SK-N-SH (cell line): ENCODE measurements at regions not wholly inside any gene's neighbourhood (a gene's known extent, or its start where the extent isn't known, plus 50 kb on each side); places are given as distances from the start of the nearest gene placed in this dataset.

ENCODE experiments used
- CHD2 ChIP-seq: fragments of 150-350 bp; IDR thresholded peaks from 2 replicates; pipeline ENCODE4 v1.6.1; 2018; ENCODE audit warnings: low read length; ENCODE audit not compliant: partially characterized antibody
- FOXM1 ChIP-seq: IDR thresholded peaks from 2 replicates; pipeline ENCODE4 v1.4.0; 2012; ENCODE audit warnings: low read depth, mild to moderate bottlenecking
- GABPA ChIP-seq: IDR thresholded peaks from 2 replicates; pipeline ENCODE4 v1.4.0; 2012; ENCODE audit warnings: low read depth, mild to moderate bottlenecking
- PBX3 ChIP-seq: IDR thresholded peaks from 2 replicates; pipeline ENCODE4; 2012
- SMC3 ChIP-seq: IDR thresholded peaks from 2 replicates; pipeline ENCODE4 v1.6.1; 2012; ENCODE audit warnings: low read depth, low read length, improper control_type of control experiment
- TF ChIP-seq, protein P1 (sequence below): fragments of 200-600 bp; sonication (generic); IDR thresholded peaks from 2 replicates; pipeline ENCODE4 v1.6.1; 2017; ENCODE audit warnings: antibody characterized with exemption, mild to moderate bottlenecking, moderate library complexity
- TF ChIP-seq, protein P2 (sequence below): fragments of 150-350 bp; IDR thresholded peaks from 2 replicates; pipeline ENCODE4 v1.6.1; 2017; ENCODE audit warnings: antibody characterized with exemption, low read length, low read depth, borderline replicate concordance
- TF ChIP-seq, protein P3 (sequence below): IDR thresholded peaks from 2 replicates; pipeline ENCODE4 v1.6.1; 2012; ENCODE audit warnings: mild to moderate bottlenecking, low read depth, low read length, moderate library complexity

GRCh38 chr1:238186887-238187574, 296.3 kb upstream of the ZP4 start:
- TF ChIP-seq CHD2 (no peak), GABPA (no peak), FOXM1 (no peak), SMC3 (no peak), PBX3 (no peak)
- TF ChIP-seq, protein P1, sequence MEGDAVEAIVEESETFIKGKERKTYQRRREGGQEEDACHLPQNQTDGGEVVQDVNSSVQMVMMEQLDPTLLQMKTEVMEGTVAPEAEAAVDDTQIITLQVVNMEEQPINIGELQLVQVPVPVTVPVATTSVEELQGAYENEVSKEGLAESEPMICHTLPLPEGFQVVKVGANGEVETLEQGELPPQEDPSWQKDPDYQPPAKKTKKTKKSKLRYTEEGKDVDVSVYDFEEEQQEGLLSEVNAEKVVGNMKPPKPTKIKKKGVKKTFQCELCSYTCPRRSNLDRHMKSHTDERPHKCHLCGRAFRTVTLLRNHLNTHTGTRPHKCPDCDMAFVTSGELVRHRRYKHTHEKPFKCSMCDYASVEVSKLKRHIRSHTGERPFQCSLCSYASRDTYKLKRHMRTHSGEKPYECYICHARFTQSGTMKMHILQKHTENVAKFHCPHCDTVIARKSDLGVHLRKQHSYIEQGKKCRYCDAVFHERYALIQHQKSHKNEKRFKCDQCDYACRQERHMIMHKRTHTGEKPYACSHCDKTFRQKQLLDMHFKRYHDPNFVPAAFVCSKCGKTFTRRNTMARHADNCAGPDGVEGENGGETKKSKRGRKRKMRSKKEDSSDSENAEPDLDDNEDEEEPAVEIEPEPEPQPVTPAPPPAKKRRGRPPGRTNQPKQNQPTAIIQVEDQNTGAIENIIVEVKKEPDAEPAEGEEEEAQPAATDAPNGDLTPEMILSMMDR, result no peak
- TF ChIP-seq, protein P2, sequence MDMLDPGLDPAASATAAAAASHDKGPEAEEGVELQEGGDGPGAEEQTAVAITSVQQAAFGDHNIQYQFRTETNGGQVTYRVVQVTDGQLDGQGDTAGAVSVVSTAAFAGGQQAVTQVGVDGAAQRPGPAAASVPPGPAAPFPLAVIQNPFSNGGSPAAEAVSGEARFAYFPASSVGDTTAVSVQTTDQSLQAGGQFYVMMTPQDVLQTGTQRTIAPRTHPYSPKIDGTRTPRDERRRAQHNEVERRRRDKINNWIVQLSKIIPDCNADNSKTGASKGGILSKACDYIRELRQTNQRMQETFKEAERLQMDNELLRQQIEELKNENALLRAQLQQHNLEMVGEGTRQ, result no peak
- TF ChIP-seq, protein P3, sequence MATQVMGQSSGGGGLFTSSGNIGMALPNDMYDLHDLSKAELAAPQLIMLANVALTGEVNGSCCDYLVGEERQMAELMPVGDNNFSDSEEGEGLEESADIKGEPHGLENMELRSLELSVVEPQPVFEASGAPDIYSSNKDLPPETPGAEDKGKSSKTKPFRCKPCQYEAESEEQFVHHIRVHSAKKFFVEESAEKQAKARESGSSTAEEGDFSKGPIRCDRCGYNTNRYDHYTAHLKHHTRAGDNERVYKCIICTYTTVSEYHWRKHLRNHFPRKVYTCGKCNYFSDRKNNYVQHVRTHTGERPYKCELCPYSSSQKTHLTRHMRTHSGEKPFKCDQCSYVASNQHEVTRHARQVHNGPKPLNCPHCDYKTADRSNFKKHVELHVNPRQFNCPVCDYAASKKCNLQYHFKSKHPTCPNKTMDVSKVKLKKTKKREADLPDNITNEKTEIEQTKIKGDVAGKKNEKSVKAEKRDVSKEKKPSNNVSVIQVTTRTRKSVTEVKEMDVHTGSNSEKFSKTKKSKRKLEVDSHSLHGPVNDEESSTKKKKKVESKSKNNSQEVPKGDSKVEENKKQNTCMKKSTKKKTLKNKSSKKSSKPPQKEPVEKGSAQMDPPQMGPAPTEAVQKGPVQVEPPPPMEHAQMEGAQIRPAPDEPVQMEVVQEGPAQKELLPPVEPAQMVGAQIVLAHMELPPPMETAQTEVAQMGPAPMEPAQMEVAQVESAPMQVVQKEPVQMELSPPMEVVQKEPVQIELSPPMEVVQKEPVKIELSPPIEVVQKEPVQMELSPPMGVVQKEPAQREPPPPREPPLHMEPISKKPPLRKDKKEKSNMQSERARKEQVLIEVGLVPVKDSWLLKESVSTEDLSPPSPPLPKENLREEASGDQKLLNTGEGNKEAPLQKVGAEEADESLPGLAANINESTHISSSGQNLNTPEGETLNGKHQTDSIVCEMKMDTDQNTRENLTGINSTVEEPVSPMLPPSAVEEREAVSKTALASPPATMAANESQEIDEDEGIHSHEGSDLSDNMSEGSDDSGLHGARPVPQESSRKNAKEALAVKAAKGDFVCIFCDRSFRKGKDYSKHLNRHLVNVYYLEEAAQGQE, result no peak
